PFSK-1 (cell line): ENCODE measurements at regions not wholly inside any gene's neighbourhood (a gene's known extent, or its start where the extent isn't known, plus 50 kb on each side); places are given as distances from the start of the nearest gene placed in this dataset.

Experiments
- POLR2AphosphoS5 ChIP-seq: IDR thresholded peaks from 2 replicates; pipeline ENCODE4 v1.6.1; 2012; ENCODE audit warnings: low read depth, mild to moderate bottlenecking, control low read depth, low read length, moderate library complexity
- REST ChIP-seq, 2 experiments: IDR thresholded peaks; 2 replicates each; pipeline versions ENCODE4 v1.6.1 to v1.8.0; 2011 to 2012; ENCODE audit warnings: low read depth in 2 of 2, low read length in 2 of 2, control low read depth in 1 of 2, inconsistent platforms in 1 of 2, mild to moderate bottlenecking in 1 of 2, moderate library complexity in 1 of 2; ENCODE audit not compliant: insufficient read depth in 1 of 2
- SIN3A ChIP-seq: IDR thresholded peaks from 2 replicates; pipeline ENCODE4 v1.6.1; 2012; ENCODE audit warnings: mild to moderate bottlenecking, low read length, moderate library complexity, borderline replicate concordance; ENCODE audit not compliant: insufficient read depth
- TAF1 ChIP-seq: IDR thresholded peaks from 2 replicates; pipeline ENCODE4 v1.6.1; 2012; ENCODE audit warnings: low read length, control low read depth, borderline replicate concordance; ENCODE audit not compliant: insufficient read depth

GRCh38 chr20:23232679-23233308 lies 117.8 kb upstream of the NXT1 start:
- TF ChIP-seq POLR2AphosphoS5 = no peak
- TF ChIP-seq SIN3A = no peak
- TF ChIP-seq TAF1 = no peak
- TF ChIP-seq REST (IDR thresholded peaks at IDR 0.05; ENCODE audit: insufficient read depth in 1 of 2, low read depth in 2 of 2, low read length in 2 of 2) = no peak
